ENCODE measurements at regions not wholly inside any gene's neighbourhood (a gene's known extent, or its start where the extent isn't known, plus 50 kb on each side); places are given as distances from the start of the nearest gene placed in this dataset.

DNA sequence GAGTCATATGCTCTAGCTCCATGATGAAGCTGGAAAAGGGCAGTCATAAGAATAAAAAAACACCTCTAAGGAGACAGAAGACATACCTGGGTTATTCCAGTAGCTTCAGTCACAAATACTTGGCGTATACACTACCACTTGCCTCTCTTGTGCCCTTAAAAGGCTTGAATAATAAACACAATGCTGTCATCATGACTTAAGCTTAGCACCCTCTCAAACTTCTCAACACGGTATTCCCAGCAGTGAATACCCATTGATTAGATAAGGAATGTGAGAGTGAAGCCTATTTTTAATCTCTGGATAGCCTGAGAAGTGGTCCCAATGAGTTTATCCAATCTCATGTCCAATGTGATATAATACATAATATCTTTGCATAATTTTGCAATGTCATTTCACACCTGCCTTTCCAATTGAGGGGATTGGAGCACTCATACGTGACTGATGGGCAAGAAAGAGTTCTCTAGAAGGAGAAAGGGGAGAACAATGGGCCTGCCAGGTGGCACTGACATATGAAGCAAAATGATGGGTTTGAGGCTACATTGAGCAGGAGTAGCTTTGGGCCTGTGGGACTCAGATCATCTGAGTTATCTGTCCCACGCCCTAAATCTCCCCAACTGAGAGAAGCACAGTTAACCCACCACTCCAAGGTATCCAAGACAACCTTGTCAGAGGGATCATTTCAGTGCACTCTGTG lies 298.6 kb upstream of the DAB1 start:
- DNase-seq (ENCODE audit: low read depth): no peak

DNA sequence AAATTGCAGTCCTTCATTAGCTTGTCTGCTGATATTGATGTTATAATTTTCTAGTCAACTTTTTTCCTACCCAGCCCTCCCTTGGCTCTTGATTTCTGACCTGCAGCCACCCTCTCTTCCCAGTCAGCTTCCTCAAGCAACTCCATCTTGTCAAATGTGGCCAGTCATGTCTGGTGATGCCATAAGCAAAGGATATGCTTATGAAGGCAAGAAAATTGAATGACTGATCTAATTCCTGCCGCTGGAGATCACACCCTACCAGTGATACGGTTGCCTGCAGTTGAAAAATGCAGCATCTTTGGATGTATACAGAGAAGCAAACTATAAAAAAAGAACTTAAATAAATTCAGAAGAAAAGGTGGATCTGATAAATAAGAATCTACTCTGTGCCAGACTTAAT lies 297.1 kb upstream of the DAB1 start:
- DNase-seq (ENCODE audit: low read depth): no peak

DNA sequence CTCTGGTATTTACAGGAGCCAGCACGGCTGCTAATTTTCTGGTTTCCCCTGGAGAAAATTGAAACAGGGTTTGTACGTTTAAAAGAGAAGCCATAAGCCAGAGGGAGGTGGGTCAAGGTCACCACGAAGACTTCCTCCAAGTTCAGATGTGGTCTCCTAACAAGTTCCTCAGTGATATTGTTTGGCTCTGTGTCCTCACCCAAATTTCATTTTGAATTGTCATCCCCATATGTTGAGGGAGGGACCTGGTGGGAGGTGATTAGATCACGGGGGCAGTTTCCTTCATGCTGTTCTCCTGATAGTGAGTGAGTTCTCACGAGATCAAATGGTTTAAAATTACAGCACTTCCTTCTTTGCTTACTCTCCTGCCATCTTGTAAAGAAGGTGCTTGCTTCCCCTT lies 295.4 kb upstream of the DAB1 start:
- no peak for DNase-seq (ENCODE audit: low read depth)

DNA sequence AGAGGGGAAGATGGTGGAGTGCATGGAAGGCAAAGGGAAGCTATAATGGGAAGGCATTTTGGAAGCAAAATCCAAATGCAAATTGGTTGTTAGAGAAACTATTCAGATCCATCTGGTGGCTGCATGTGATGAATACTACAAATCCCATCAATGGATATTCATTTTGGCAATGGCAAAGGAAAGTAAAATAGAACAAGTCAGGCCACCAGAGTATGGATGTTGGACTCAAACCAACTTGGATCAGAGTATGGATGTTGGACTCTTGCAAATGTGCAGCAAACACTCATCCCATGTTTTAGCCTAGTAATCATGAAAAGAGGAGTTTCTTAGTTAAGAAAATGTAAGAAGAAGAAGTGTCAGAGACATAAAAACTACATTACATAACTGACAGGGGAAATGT lies 289.6 kb upstream of the DAB1 start:
- no peak for DNase-seq (ENCODE audit: low read depth)

DNA sequence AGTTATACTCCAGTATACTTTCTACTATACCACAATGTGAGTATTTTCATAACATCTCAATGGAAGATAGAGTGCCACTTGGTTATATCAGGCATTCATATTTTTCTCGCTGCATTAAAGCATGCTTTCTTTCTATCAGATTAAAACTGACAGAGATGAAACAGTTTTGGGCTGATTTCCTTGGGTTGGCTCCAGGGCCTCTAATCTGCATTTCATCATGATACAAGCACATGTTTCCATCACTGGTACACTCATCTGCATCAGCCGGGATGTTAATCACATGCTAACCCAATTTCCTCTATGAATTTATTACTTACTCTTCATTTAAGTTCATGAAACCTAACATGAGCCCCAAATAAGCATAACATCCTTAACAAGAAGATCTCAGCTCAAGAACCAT lies 289.0 kb upstream of the DAB1 start:
- no peak for DNase-seq (ENCODE audit: low read depth)

DNA sequence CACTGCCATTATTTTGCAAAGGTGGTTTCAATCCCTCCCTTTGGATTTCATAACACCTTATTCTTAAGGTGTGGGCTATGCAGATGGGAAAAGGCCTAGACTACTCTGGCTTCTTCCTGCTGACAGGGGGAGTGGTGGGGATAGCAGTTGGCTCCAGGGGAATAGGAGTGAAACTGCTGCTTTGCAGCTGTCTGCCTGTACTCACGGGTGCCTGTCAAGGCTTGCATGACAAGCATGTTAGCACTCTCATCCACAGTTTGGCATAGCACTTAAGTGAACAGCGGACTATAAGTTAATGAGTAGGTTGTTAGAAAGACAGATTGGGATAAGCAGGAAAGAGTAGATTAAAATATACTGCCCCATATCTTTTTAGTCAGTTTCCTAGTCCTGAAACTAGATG lies 287.5 kb upstream of the DAB1 start:
- DNase-seq (ENCODE audit: low read depth): no peak

DNA sequence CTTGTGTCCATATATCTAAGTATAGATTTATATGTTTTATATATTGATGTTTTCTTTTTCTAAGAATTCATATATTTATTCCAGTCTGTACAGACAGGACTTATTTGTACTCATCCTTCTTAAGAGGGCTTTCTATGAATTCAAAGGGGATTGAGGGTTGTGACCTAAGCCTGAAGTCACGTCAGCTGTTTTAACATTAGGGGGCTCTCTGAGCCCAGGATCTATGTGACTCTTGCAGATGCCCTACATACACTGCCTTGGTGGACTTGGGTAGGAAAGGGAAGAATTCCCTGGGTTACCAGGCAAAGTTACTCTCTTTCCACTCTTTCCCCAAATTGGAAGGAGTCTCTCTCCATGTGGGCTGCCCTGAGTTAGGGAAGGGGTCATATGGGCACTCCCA lies 283.8 kb upstream of the DAB1 start:
- no peak for DNase-seq (ENCODE audit: low read depth)

DNA sequence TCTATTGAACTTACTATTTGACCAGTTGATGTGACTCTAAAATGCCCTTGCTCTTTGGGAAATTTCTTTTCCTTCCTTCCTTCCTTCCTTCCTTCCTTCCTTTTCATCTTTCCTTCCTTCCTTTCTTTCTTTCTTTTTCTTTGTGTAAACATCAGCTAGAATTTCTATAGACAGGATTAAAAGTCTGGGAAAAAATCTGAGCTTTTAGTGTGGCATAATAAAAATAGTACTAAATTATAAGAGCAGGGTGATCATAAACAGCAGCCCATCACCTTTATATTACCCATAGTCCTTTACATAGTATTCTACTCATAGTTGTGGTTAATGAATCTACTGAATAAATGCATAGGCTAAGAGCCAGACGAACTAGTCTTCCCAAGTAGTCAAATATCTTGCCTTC lies 281.0 kb upstream of the DAB1 start:
- no peak for DNase-seq (ENCODE audit: low read depth)

DNA sequence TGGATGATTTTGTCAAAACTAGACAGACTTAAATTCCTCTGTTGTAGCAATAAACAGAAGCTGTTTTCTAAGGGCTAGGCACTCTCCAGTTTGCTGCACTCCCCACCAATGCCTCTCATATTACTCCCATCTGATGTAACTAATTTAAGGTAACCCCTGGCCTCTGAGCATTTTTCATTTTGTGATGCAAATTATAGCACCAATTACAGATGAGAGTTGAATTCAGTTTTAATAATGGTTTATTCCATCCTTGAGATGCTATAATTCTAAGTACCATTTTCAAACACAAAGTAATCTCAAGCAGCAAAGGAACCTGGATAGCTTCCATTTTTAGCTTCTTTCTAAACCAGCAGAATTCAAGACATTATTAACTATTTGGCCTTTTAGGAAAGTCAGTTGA lies 280.4 kb upstream of the DAB1 start:
- no peak for DNase-seq (ENCODE audit: low read depth)

DNA sequence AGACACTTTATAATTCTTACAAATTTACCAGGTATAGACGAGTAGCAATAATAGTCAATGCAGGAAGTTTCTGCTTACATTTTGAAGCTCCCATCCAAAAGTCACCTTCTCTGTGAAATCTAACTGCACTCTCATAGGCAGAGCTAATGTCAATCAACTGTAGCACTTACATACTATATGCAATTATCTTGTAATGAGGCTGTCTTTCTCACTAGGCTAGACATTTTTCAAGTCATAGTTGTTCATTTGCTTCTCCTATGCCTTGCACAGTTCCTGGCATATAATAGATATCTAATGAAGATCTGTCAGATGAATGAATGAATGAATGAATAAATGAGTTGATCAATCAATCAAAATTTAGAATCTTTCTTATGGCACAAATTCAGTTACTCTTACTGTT lies 273.0 kb upstream of the DAB1 start:
- no peak for DNase-seq (ENCODE audit: low read depth)

DNA sequence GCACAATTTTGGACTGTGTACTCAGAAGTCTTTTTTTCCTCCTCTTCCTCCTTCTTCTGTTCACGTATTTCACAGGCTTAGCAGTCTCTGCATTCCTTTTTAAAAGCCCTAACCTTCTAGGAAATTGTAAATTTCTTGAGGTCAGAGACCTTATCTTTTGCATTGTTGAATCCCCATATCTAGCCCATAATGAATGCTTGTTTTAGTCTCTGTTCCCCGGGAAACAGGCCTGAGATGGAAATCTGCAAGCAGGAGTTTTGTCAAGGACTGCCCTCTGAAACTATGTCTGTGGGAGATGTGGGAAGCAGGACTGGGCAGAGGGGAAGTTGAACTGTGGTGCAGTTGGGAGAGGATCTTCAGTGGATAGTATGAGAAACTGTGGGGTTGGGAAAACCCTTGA lies 272.2 kb upstream of the DAB1 start:
- DNase-seq (ENCODE audit: low read depth): no peak

DNA sequence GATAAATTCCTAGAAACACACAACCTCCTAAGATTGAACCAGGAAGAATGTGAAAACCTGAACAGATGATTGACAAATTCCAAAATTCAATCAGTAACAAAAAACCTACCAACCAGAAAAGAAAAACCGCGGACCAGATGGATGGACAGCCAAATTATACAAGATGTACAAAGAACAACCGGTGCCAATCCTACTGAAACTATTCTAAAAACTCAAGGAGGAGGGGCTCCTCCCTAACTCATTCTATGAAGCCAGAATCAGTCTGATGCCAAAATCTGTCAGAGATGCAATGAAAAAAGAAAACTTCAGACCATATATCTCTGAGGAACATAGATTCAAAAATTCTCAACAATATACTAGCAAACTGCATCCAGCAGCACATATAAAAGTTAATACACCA lies 262.4 kb upstream of the DAB1 start:
- DNase-seq (ENCODE audit: low read depth): no peak

DNA sequence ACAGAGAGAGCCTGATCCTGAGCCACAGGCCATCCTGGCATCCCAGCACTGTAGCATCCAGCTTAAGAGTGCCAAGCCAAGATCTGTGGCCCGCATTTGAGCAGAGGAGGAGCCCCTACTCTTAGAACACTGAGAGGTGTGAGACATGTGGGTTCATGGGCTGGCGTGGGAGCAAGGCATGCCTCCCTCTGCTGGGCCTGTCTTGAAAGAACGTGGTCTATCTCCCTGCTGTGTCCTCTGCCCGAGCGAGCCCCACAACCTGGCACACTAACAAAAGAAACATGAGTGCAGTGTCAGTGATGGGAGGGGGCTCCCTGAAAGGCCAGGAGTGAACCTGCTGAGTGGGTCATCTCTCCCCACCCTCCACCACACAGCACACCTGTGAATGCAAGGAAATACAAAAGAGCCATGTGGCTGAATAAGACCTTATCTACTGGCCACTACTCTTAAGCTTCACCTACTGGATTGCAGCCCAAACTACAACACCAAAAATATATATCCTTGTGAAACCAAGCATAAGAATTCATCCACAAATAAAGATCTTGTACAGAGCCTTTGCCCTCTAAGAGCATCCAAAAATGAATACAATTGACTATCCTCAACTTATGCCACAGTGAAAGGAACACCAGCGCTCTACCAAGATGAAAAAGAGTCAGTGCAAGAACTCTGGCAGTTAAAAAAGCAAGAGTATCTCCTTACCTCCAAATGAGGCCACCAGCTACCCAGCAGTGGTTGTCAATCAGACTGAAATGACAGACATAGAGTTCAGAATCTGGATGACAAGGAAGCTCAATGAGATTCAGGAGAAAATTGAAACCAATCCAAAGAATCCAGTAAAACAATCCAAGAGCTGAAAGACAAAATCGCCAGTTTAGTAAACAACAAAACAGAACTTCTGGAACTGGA lies 259.4 kb upstream of the DAB1 start:
- DNase-seq (ENCODE audit: low read depth): no peak

DNA sequence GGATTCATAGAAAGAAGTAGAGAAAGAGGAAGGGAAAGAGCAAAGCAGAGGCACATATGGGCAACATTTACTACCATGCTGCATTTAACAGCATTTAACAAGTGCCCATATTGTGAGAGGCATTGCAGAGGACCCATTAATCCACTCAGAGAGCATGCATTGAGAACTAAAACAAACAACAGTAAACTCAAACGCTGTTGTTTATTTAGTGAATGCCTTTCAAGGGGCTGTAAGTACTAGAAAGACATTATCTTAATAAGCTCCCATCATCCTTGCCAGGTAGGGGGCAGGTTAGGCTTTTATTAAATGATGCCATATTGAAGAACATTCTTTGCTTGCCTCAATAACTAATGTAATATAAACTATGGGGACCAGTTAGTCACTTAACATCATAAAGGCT lies 254.3 kb upstream of the DAB1 start:
- no peak for DNase-seq (ENCODE audit: low read depth)

DNA sequence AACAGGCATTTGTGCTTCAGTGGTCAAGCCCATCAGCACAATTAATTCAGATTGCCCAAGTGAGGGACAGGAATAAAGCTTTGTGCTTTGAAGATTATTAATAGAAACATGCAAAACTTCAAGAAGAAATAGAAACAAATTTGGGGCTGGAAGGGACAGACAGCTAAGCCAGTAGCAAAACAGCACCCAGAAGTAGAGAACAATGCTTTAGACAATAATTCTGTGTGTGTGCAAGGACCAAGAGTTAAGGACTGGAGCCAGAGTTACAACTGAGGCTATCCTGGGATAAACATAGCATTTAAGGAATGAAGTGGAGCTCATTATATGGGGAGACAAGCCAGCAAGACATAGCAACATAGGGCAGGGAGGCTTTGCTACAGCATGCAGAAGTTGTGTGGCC lies 251.9 kb upstream of the DAB1 start:
- DNase-seq (ENCODE audit: low read depth): no peak

DNA sequence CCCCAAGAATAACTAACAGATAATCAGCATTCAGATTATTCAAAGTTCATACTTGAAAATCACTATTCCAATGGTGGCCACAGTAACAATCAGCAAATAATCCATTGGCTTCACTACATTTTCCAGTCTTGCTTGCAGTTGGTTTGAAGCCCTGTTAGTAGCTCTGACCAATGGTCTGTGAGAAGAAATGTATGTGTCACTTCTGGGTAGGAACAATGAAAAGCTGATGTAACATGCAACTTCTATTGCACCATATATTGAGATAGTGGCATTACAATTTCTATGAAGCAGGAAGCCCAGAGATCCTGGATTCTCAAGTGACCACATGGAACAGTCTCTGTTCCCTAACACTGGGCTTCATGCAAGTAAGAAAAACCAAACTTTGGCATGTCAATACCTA lies 250.9 kb upstream of the DAB1 start:
- no peak for DNase-seq (ENCODE audit: low read depth)

DNA sequence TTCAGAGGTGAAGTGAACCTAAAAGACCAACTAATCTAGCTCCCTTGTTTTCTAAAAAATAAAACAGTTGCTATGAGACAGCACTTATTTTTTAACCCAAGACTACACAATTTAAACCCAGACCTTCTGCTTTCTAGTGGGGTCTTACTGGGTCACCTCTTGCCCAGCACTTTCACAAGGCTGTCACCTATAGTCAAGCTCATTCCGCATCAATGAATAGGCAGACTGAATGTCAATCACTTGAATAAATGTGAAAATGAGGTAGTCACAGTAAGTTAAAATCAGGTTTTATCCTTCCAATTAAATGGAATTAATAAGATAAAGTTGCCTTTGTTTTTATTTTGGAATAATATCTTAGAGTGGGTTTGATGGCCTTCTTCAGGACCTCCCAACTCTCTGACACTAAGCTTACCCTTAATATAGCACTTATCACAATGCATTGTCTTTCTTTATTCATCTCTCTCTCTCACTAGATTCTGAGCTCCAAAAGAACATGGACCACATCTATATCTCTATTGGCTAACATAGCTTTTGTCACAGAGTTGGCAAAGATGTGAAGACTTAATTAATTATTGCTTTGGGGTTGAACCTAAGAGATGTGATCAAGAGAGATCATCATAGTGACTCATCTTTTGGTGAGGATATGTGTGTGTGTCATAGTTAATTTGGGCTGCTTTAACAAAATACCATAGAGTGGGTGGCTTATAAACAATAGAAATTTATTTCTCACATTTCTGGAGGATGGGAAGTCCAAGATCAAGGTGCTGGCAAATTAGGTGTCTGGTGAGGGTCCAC lies 248.7 kb upstream of the DAB1 start:
- DNase-seq (ENCODE audit: low read depth): no peak

DNA sequence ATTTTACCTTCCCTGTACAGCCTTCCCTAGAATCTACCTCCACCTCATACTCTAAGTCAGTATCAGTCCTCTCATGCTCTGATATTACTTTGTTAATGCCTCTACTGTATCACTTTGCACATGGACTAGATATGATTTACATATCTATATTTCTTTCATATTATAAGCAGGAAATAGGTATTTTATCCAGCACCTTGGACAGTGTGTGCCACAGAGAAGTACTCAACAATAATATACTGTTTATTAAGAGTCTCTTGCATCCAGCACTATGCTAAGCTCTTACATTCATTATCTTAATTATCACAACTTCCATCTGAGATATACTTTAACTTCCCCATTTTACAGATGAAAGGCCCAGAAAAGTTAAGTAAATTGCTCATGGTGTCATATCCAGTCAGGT lies 247.9 kb upstream of the DAB1 start:
- DNase-seq (ENCODE audit: low read depth): no peak

DNA sequence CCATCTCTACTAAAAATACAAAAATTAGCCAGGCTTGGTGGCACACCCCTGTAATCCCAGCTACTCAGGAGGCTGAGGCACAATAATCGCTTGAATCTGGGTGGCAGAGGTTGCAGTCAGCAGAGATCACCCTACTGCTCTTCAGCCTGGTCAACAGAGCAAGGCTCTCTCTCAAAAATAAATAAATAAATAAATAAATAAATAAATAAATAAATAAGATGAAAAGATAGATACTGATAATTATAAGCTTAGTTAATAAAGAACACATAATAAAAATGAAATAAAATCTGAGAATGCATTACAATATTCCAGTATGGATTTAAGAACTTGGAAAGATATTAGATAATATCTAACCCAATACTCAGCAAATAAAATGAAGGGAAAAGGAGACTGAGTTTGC lies 235.9 kb upstream of the DAB1 start:
- DNase-seq (ENCODE audit: low read depth): no peak

DNA sequence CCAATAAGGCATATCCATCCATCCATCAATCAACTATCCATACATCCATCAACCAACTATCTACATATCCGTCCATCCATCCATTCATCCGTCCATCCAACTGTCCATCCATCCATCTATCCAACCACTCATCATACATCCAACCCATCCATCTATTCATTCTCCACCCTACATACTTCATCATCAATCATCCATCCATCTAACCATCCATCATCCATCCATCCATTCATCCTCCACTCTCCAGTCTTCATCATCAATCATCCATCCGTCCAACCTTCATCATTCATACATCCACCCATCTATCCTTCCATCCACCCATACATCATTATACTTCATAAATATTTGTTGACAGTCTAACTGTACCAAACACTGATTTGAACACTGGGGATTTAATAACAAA lies 231.3 kb upstream of the DAB1 start:
- no peak for DNase-seq (ENCODE audit: low read depth)

DNA sequence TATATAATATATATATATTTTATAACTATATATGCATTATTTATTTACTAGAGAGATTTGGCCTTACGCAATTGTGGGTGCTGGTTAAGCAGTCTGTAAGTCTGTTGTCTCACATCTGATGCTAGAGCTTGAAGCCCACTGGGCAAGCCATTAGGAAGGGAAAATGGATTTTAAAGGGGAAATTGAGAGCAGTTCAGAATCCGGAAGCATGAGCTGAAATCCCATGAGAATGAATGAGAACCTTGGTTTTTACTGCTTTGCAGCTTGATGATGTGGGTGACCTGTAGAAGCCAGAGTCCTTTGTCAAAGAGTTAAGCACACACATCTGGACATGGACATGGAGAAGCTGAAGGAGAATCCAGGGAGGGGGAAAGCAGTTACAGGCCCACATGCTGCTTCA lies 220.8 kb upstream of the DAB1 start:
- DNase-seq (ENCODE audit: low read depth): no peak

DNA sequence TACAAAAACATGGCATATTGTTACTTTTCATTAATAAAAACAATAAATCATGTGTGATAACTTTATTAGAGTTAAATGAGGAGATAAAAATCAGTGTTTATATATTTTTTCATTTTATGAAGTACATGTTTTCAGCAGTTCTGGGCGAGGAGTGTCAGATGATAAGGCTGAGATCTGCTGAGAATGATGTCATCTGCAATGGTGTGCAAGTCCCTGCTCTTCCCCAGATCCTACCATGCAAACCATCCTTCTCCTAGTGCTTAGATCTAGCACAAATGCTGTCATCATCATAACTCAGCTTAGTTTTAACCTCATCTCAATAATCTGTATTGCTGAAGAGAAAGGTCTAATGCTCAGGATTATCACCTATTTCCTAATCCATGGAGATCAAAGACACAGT lies 214.4 kb upstream of the DAB1 start:
- DNase-seq (ENCODE audit: low read depth): no peak

DNA sequence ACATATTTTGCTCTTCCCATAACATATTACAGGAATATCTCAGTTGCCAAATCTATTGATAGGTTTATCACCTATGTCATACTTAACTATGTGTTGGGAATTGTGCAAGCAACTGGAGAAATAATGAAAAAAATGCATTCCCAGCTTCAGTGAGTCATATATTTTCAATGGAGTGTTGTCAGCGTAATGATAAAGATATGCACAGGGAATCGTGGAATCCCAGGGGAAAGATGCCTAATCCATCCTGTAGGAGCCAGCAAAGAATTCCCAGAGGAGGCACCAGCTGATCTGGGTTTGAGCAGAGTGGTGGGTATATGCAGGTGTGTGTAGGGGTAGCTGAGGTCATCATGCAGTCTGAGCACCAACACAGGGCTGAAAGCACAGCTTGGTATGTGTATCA lies 213.3 kb upstream of the DAB1 start:
- DNase-seq (ENCODE audit: low read depth): no peak
